Glutamatergic neuron (in vitro differentiated cells): ENCODE measurements at regions not wholly inside any gene's neighbourhood (a gene's known extent, or its start where the extent isn't known, plus 50 kb on each side); places are given as distances from the start of the nearest gene placed in this dataset.

Experiments used
- DNase-seq: peaks from one replicate; pipeline ENCODE4 v3.0.0; 2022
- H3K27ac Mint-ChIP-seq: one replicate; pipeline ENCODE4 v1.8.0; 2020; ENCODE audit warnings: mild to moderate bottlenecking, mixed read lengths, inconsistent platforms; ENCODE audit not compliant: unreplicated experiment
- H3K27me3 Mint-ChIP-seq: one replicate; pipeline ENCODE4 v1.8.0; 2020; ENCODE audit warnings: mild to moderate bottlenecking, moderate library complexity, mixed read lengths, inconsistent platforms; ENCODE audit not compliant: unreplicated experiment
- H3K36me3 Mint-ChIP-seq: one replicate; pipeline ENCODE4 v1.8.0; 2020; ENCODE audit warnings: mild to moderate bottlenecking, mixed read lengths, inconsistent platforms; ENCODE audit not compliant: unreplicated experiment
- H3K4me1 Mint-ChIP-seq: one replicate; pipeline ENCODE4 v1.8.0; 2020; ENCODE audit warnings: mild to moderate bottlenecking, low read depth, mixed read lengths, inconsistent platforms; ENCODE audit not compliant: unreplicated experiment
- H3K4me3 Mint-ChIP-seq: one replicate; pipeline ENCODE4 v1.8.0; 2020; ENCODE audit warnings: mild to moderate bottlenecking, mixed read lengths, inconsistent platforms; ENCODE audit not compliant: unreplicated experiment
- H3K9me3 Mint-ChIP-seq: one replicate; pipeline ENCODE4 v1.8.0; 2020; ENCODE audit warnings: mild to moderate bottlenecking, moderate library complexity, mixed read lengths, inconsistent platforms; ENCODE audit not compliant: unreplicated experiment
- TF ChIP-seq, protein P1 (sequence below): fragments of 200-600 bp; sonication (generic); IDR thresholded peaks from one replicate; pipeline ENCODE4 v1.5.0; 2021; ENCODE audit not compliant: partially characterized antibody, unreplicated experiment

DNA sequence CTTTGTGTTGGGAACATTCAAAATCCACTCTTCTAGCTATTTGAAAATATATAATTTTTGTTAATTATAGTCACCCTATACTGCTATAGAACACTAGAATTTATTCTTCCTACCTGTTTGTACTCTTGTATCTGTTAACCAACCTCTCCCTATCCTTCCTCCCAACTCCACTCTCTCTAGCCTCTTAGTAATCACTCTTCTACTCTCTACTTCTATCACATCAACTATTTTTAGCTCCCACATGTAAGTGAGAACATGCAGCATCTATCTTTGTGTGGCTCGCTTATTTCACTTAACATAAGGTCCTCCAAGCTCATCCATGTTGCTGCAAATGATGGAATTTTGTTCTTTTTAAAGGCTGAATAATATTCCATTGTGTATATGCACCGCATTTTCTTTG, 537.3 kb downstream of the MID1IP1 start:
- no peaks in the 10 kb centered on the region for H3K9me3 Mint-ChIP-seq
- DNase-seq: no peak
- TF ChIP-seq, protein P1, sequence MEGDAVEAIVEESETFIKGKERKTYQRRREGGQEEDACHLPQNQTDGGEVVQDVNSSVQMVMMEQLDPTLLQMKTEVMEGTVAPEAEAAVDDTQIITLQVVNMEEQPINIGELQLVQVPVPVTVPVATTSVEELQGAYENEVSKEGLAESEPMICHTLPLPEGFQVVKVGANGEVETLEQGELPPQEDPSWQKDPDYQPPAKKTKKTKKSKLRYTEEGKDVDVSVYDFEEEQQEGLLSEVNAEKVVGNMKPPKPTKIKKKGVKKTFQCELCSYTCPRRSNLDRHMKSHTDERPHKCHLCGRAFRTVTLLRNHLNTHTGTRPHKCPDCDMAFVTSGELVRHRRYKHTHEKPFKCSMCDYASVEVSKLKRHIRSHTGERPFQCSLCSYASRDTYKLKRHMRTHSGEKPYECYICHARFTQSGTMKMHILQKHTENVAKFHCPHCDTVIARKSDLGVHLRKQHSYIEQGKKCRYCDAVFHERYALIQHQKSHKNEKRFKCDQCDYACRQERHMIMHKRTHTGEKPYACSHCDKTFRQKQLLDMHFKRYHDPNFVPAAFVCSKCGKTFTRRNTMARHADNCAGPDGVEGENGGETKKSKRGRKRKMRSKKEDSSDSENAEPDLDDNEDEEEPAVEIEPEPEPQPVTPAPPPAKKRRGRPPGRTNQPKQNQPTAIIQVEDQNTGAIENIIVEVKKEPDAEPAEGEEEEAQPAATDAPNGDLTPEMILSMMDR: no peak
- H3K4me3 Mint-ChIP-seq: no peak overlapping the region
- no peak overlapping the region for H3K27ac Mint-ChIP-seq
- H3K27me3 Mint-ChIP-seq: peaks cover 3% of the 10 kb centered on the region
- peaks cover 2% of the 10 kb centered on the region for H3K4me1 Mint-ChIP-seq
- H3K36me3 Mint-ChIP-seq: no peaks in the 10 kb centered on the region

DNA sequence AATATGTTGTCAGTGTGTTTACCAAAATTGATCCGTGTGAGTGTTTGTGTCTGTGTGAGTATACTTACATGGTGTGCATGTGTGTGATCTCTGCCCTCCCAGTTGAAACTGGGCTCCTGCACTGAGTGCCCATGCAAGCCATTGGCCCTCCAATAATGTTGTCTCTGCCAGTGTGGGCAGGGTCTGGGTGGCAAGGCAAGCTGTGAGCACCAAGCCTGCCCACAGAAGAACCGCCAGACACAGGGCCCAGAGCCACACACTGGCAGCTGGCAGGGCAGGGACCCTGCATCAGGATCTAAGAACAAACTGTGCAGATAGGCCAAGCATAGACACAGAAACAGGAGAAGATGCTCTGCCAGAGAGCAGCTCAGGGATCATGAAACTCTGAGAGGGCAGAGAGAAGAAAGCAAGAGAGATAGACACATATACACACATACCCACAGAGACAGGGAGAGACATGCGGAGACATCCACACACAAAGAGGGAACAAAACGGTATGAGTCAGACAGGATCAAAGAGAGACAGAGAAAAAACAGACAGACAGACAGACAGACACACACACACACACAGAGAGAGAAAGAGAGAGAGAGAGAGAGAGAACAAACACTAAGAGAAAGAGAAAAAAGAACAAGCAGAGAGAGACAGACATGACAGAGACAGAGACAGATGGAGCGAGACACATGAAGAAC, 555.0 kb downstream of the MID1IP1 start:
- TF ChIP-seq, protein P1: no peak
- H3K9me3 Mint-ChIP-seq: peaks cover 4% of the 10 kb centered on the region
- H3K27ac Mint-ChIP-seq: no peak overlapping the region
- H3K4me3 Mint-ChIP-seq: no peak overlapping the region
- H3K27me3 Mint-ChIP-seq: peaks cover 5% of the 10 kb centered on the region
- H3K4me1 Mint-ChIP-seq: no peaks in the 10 kb centered on the region
- H3K36me3 Mint-ChIP-seq: no peaks in the 10 kb centered on the region
- DNase-seq: no peak

DNA sequence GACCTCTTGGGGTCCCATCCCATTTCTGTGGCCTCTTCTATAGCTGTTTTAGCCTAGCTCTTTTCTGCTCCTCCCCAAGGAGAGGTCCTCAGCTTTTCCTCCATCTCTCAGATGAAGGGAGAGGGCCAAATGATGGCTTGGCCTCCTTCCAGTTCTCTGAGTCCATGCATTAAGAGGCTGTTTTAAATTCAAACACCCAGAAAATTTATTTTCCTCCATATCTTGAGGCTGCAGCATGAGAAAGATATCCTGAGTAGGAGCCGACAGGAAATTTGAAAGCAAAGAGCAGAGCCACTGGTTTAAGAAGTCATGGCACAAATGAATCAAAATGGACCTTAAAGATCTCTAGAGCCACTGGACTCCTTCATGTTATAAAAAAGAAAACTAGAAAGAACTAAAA, 558.8 kb downstream of the MID1IP1 start:
- H3K27me3 Mint-ChIP-seq: peaks cover 4% of the 10 kb centered on the region
- H3K27ac Mint-ChIP-seq: no peak overlapping the region
- DNase-seq: no peak
- no peaks in the 10 kb centered on the region for H3K4me1 Mint-ChIP-seq
- H3K9me3 Mint-ChIP-seq: peaks cover 2% of the 10 kb centered on the region
- H3K36me3 Mint-ChIP-seq: no peaks in the 10 kb centered on the region
- TF ChIP-seq, protein P1: no peak
- no peak overlapping the region for H3K4me3 Mint-ChIP-seq

DNA sequence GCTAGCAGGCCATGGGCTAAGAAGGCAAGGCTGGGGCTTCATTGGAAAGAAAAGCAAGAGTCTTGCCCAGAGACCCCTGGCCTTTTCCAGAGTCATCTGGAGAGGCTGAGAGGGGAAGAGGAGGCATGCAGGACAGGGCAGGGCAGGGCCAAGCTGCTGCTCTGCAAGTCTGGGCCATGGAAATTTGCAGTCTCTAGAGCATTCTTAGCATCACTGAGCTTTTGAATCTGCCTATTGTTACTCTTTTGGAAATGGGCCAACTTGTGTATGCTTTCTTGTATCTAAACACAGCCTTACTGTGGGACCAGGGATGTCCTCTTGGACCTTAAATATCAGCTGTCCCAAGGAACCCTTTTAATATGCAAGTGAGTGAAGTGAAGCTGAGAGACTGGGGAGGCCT, 560.5 kb downstream of the MID1IP1 start:
- Mint-ChIP-seq H3K27ac (no peak overlapping the region), H3K4me3 (no peak overlapping the region), H3K9me3 (no peaks in the 10 kb centered on the region), H3K36me3 (no peaks in the 10 kb centered on the region), H3K4me1 (no peaks in the 10 kb centered on the region), H3K27me3 (peaks cover 1% of the 10 kb centered on the region)
- DNase-seq: no peak
- TF ChIP-seq, protein P1: no peak

DNA sequence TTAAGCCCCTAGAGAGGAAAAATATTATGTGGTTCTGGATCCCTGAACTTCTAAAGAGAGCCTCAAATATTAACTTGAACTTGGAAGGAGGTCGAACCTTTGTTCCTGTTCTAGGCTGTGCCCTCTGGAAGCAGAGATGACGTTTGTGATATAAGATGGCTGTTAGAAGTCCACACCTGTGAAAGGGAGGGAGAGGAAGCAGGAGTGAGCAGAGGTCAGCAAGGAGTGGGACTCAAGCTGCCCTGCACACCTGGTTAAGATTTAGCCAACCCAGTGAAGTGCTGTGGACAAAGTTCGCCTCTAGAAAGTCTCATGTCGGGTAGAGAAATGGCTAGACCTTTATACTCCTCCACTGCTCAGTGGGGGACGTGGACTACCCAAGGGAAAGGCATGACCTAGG, 566.2 kb downstream of the MID1IP1 start:
- no peak for DNase-seq
- H3K36me3 Mint-ChIP-seq: peaks cover 5% of the 10 kb centered on the region
- TF ChIP-seq, protein P1: no peak
- no peak overlapping the region for H3K4me3 Mint-ChIP-seq
- H3K27ac Mint-ChIP-seq: no peak overlapping the region
- no peaks in the 10 kb centered on the region for H3K9me3 Mint-ChIP-seq
- H3K27me3 Mint-ChIP-seq: peaks cover 1% of the 10 kb centered on the region
- H3K4me1 Mint-ChIP-seq: no peaks in the 10 kb centered on the region
